H1 (cell line): ENCODE measurements at regions not wholly inside any gene's neighbourhood (a gene's known extent, or its start where the extent isn't known, plus 50 kb on each side); places are given as distances from the start of the nearest gene placed in this dataset.

Experiments used
- CTCF ChIA-PET: fragments of 300-600 bp; sonication (Branson Sonifier 250); formaldehyde crosslinking; loops from one replicate; lab custom pipeline; 2021; ENCODE audit not compliant: partially characterized antibody; lab: Charles Lee
- POLR2A ChIA-PET: fragments of 300-600 bp; sonication (Branson Sonifier 250); formaldehyde crosslinking; loops from one replicate; lab custom pipeline; 2021; ENCODE audit warnings: inconsistent platforms; ENCODE audit not compliant: partially characterized antibody; lab: Charles Lee
- DNase-seq, 2 experiments: peaks; one replicate each; pipeline versions ENCODE4 v3.0.0 to v3.0.0-alpha.2; 2010 to 2022; ENCODE audit warnings: low spot score in 2 of 2, low read depth in 1 of 2, mixed read lengths in 1 of 2
- FAIRE-seq: peaks from 2 replicates; lab custom pipeline; 2011; peaks lifted over from hg19 to GRCh38; lab: Jason Lieb, UNC
- H2AFZ ChIP-seq: 2 replicates; pipeline ENCODE4 v1.8.1; 2012; ENCODE audit warnings: low read length, inconsistent platforms
- H2AK5ac ChIP-seq: 2 replicates; pipeline ENCODE4 v1.6.1; 2013; ENCODE audit warnings: low read depth, low read length
- H2BK120ac ChIP-seq: replicated peaks from 2 replicates; pipeline ENCODE3; 2013; ENCODE audit warnings: low read depth, low read length, inconsistent platforms
- H2BK12ac ChIP-seq: 2 replicates; pipeline ENCODE4 v1.6.1; 2013; ENCODE audit warnings: low read depth, low read length
- H2BK15ac ChIP-seq: 2 replicates; pipeline ENCODE4 v1.6.1; 2013; ENCODE audit warnings: low read length
- H2BK20ac ChIP-seq: 2 replicates; pipeline ENCODE4 v1.6.1; 2013; ENCODE audit warnings: low read length
- H2BK5ac ChIP-seq: 2 replicates; pipeline ENCODE4 v1.6.1; 2013; ENCODE audit warnings: low read depth, low read length
- H3K14ac ChIP-seq: 2 replicates; pipeline ENCODE4 v1.6.1; 2013; ENCODE audit warnings: inconsistent platforms; ENCODE audit not compliant: insufficient read length
- H3K18ac ChIP-seq: 2 replicates; pipeline ENCODE4 v1.6.1; 2013; ENCODE audit warnings: low read length; ENCODE audit errors: extremely low read depth
- H3K23ac ChIP-seq: 2 replicates; pipeline ENCODE4 v1.6.1; 2013; ENCODE audit warnings: inconsistent platforms; ENCODE audit not compliant: insufficient read length
- H3K23me2 ChIP-seq: 2 replicates; pipeline ENCODE4 v1.6.1; 2013; ENCODE audit warnings: low read depth, low read length
- H3K27ac ChIP-seq: 2 replicates; pipeline ENCODE4 v1.6.1; 2011; ENCODE audit warnings: low read depth, low read length, inconsistent platforms
- H3K27me3 ChIP-seq, 4 experiments: replicated peaks in 1 of 4; 1 replicate in 1 of 4; 2 replicates in 3 of 4; pipeline versions ENCODE4 v1.6.1 to v1.8.1; 2011 to 2013; ENCODE audit warnings: low read length in 3 of 4, mild to moderate bottlenecking in 3 of 4, inconsistent platforms in 2 of 4, mixed read lengths in 2 of 4, moderate library complexity in 1 of 4; ENCODE audit not compliant: control insufficient read depth in 3 of 4, insufficient read depth in 3 of 4; ENCODE audit errors: extremely low read depth in 1 of 4
- H3K36me3 ChIP-seq, 4 experiments: 2 replicates each; pipeline versions ENCODE4 v1.6.1 to v1.8.1; 2011 to 2013; ENCODE audit warnings: mild to moderate bottlenecking in 4 of 4, low read length in 3 of 4, moderate library complexity in 2 of 4, control low read depth in 1 of 4, inconsistent platforms in 1 of 4; ENCODE audit not compliant: insufficient read depth in 4 of 4, control insufficient read depth in 2 of 4
- H3K4ac ChIP-seq: replicated peaks from 2 replicates; pipeline ENCODE3; 2013; ENCODE audit warnings: low read length, low read depth, mixed read lengths, inconsistent platforms; ENCODE audit not compliant: insufficient read length
- H3K4me1 ChIP-seq, 4 experiments: replicated peaks in 1 of 4; 1 replicate in 1 of 4; 2 replicates in 3 of 4; pipeline versions ENCODE4 v1.6.1 to v1.8.1; 2011 to 2013; ENCODE audit warnings: low read length in 3 of 4, inconsistent platforms in 2 of 4, mixed read lengths in 1 of 4; ENCODE audit not compliant: insufficient read depth in 4 of 4, control insufficient read depth in 3 of 4
- H3K4me2 ChIP-seq, 2 experiments: 2 replicates each; pipeline versions ENCODE4 v1.6.1 to v1.8.1; 2011 to 2013; ENCODE audit warnings: low read depth in 2 of 2, low read length in 2 of 2, control low read depth in 1 of 2, inconsistent platforms in 1 of 2, mild to moderate bottlenecking in 1 of 2; ENCODE audit not compliant: insufficient read depth in 1 of 2
- H3K4me3 ChIP-seq, 4 experiments: fragments of 200-600, 300-600 bp in 1 of 4; sonication (generic), shearing (Covaris generic), sonication (Bioruptor Twin) in 1 of 4; 2 replicates each; pipeline versions ENCODE4 v1.5.1 to v1.8.1; 2011 to 2016; ENCODE audit warnings: low read length in 4 of 4, low read depth in 3 of 4, control low read depth in 2 of 4, inconsistent platforms in 2 of 4, mild to moderate bottlenecking in 2 of 4, mixed read lengths in 1 of 4, moderate library complexity in 1 of 4; ENCODE audit not compliant: insufficient read depth in 2 of 4; ENCODE audit errors: extremely low read depth in 1 of 4
- H3K56ac ChIP-seq: replicated peaks from 2 replicates; pipeline ENCODE3; 2013; ENCODE audit warnings: low read depth, mild to moderate bottlenecking, mixed read lengths, low read length, inconsistent platforms; ENCODE audit not compliant: insufficient read length
- H3K79me1 ChIP-seq: 2 replicates; pipeline ENCODE4 v1.6.1; 2013; ENCODE audit warnings: low read depth, low read length, control low read depth
- H3K79me2 ChIP-seq, 2 experiments: 2 replicates each; pipeline versions ENCODE4 v1.6.1 to v1.8.1; 2012 to 2013; ENCODE audit warnings: low read length in 2 of 2, mild to moderate bottlenecking in 2 of 2, inconsistent platforms in 1 of 2; ENCODE audit not compliant: insufficient read depth in 2 of 2, control insufficient read depth in 1 of 2
- H3K9ac ChIP-seq, 4 experiments: replicated peaks in 1 of 4; 1 replicate in 1 of 4; 2 replicates in 3 of 4; pipeline versions ENCODE4 v1.6.1 to v1.8.1; 2011 to 2013; ENCODE audit warnings: low read depth in 3 of 4, low read length in 3 of 4, control low read depth in 2 of 4, mild to moderate bottlenecking in 2 of 4, moderate library complexity in 2 of 4, inconsistent platforms in 1 of 4; ENCODE audit errors: extremely low read depth in 1 of 4
- H3K9me3 ChIP-seq, 2 experiments: 2 replicates each; pipeline versions ENCODE4 v1.6.1 to v1.8.1; 2012 to 2013; ENCODE audit warnings: mild to moderate bottlenecking in 2 of 2, moderate library complexity in 2 of 2, control low read depth in 1 of 2, inconsistent platforms in 1 of 2, low read depth in 1 of 2, low read length in 1 of 2, mixed read lengths in 1 of 2; ENCODE audit not compliant: insufficient read depth in 2 of 2
- H4K20me1 ChIP-seq, 2 experiments: replicated peaks in 1 of 2; 2 replicates each; pipeline versions ENCODE3 to v1.8.1; 2011 to 2013; ENCODE audit warnings: inconsistent platforms in 2 of 2, low read length in 2 of 2, mild to moderate bottlenecking in 1 of 2; ENCODE audit not compliant: insufficient read depth in 2 of 2, control insufficient read depth in 1 of 2
- H4K5ac ChIP-seq: 2 replicates; pipeline ENCODE4 v1.6.1; 2013; ENCODE audit warnings: low read length, low read depth, mixed read lengths, inconsistent platforms; ENCODE audit not compliant: insufficient read length
- H4K8ac ChIP-seq: 2 replicates; pipeline ENCODE4 v1.8.0; 2013; ENCODE audit warnings: mild to moderate bottlenecking, moderate library complexity, low read length, inconsistent platforms; ENCODE audit not compliant: insufficient read depth; ENCODE audit errors: extremely low read depth
- H4K91ac ChIP-seq: replicated peaks from 2 replicates; pipeline ENCODE3; 2013; ENCODE audit warnings: low read length, mixed read lengths, inconsistent platforms; ENCODE audit not compliant: insufficient read length
- CBX5 ChIP-seq: fragments of 300-800, 300-1000 bp; sonication (generic); IDR thresholded peaks from 2 replicates; pipeline ENCODE4 v1.7.1; 2016; ENCODE audit warnings: antibody characterized with exemption, low read length, low read depth
- CEBPB ChIP-seq: IDR thresholded peaks from 2 replicates; pipeline ENCODE4 v1.6.1; 2012; ENCODE audit warnings: low read depth, low read length
- CTBP2 ChIP-seq: IDR thresholded peaks from 2 replicates; pipeline ENCODE4 v1.7.0; 2011; ENCODE audit warnings: borderline replicate concordance, mild to moderate bottlenecking, moderate library complexity, mixed read lengths, low read length; ENCODE audit not compliant: insufficient read depth, insufficient read length
- CTCF ChIP-seq, 3 experiments: IDR thresholded peaks; 1 replicate in 2 of 3; 2 replicates in 1 of 3; pipeline versions ENCODE4 v1.5.1 to v1.6.1; 2011; ENCODE audit warnings: low read length in 3 of 3, mild to moderate bottlenecking in 3 of 3, inconsistent platforms in 2 of 3, low read depth in 1 of 3, moderate library complexity in 1 of 3; ENCODE audit not compliant: insufficient read depth in 1 of 3; ENCODE audit errors: control extremely low read depth in 1 of 3
- KDM4A ChIP-seq: IDR thresholded peaks from one replicate; pipeline ENCODE4 v1.7.1; 2012; ENCODE audit warnings: low read depth, mild to moderate bottlenecking, moderate library complexity, low read length, inconsistent platforms; ENCODE audit not compliant: severe bottlenecking
- RNF2 ChIP-seq: fragments of 200-900, 300-1000 bp; sonication (generic); IDR thresholded peaks from 2 replicates; pipeline ENCODE4 v1.7.1; 2016; ENCODE audit warnings: borderline replicate concordance, low read depth, mild to moderate bottlenecking, antibody characterized with exemption, low read length; ENCODE audit not compliant: poor library complexity, severe bottlenecking; ENCODE audit errors: missing control alignments
- TAF7 ChIP-seq: optimal IDR thresholded peaks from 2 replicates; pipeline ENCODE3; 2011; ENCODE audit warnings: low read depth, mild to moderate bottlenecking, inconsistent platforms, low read length, moderate library complexity, borderline replicate concordance

GRCh38 chrX:63855896-63856295, 70.9 kb upstream of the ARHGEF9 start:
- H3K4me3 ChIP-seq = no peak overlapping the region
- DNase-seq (no peak), FAIRE-seq (no peak)
- H3K4me2 ChIP-seq = no peak overlapping the region
- no peak overlapping the region for H2BK120ac ChIP-seq
- no peak overlapping the region for H3K14ac ChIP-seq
- H4K20me1 ChIP-seq = no peaks in the 10 kb centered on the region
- H3K23me2 ChIP-seq = no peaks in the 10 kb centered on the region
- H3K23ac ChIP-seq = no peak overlapping the region
- H3K36me3 ChIP-seq = no peaks in the 10 kb centered on the region
- no peaks in the 10 kb centered on the region for H3K79me1 ChIP-seq
- POLR2A ChIA-PET = no interaction called here
- H2BK15ac ChIP-seq = no peak overlapping the region
- H2BK20ac ChIP-seq = no peak overlapping the region
- no peaks in the 10 kb centered on the region for H3K9me3 ChIP-seq
- H3K27me3 ChIP-seq = no peaks in the 10 kb centered on the region
- H2AFZ ChIP-seq = no peak overlapping the region
- H3K4me1 ChIP-seq = no peaks in the 10 kb centered on the region
- no peak overlapping the region for H2AK5ac ChIP-seq
- CTCF ChIA-PET = interaction anchor here (0.6 kb wide), 1 partner anchor 1996 kb away, joined by 3 read pairs; no protein-coding TSS in a partner anchor
- no peak overlapping the region for H3K9ac ChIP-seq
- H2BK5ac ChIP-seq = no peak overlapping the region
- no peak overlapping the region for H4K91ac ChIP-seq
- no peak overlapping the region for H4K5ac ChIP-seq
- no peak overlapping the region for H3K27ac ChIP-seq
- H3K18ac ChIP-seq = no peak overlapping the region
- H3K56ac ChIP-seq = no peak overlapping the region
- H3K4ac ChIP-seq = no peak overlapping the region
- TF ChIP-seq KDM4A (no peak), CTCF (IDR thresholded peaks at IDR 0.05; ENCODE audit: control extremely low read depth in 1 of 3, insufficient read depth in 1 of 3, low read depth in 1 of 3, low read length in 3 of 3) (no peak), RNF2 (no peak), CEBPB (no peak), CBX5 (no peak), TAF7 (no peak), CTBP2 (no peak)
- no peaks in the 10 kb centered on the region for H3K79me2 ChIP-seq
- H4K8ac ChIP-seq = no peak overlapping the region
- H2BK12ac ChIP-seq = no peak overlapping the region
